ENCODE measurements at regions not wholly inside any gene's neighbourhood (a gene's known extent, or its start where the extent isn't known, plus 50 kb on each side); places are given as distances from the start of the nearest gene placed in this dataset.
"Not testable (repeated sequence)": the region's sequence is repeated elsewhere in the genome, so short reads cannot be mapped to it uniquely, and the experiment has no call there.

DNA sequence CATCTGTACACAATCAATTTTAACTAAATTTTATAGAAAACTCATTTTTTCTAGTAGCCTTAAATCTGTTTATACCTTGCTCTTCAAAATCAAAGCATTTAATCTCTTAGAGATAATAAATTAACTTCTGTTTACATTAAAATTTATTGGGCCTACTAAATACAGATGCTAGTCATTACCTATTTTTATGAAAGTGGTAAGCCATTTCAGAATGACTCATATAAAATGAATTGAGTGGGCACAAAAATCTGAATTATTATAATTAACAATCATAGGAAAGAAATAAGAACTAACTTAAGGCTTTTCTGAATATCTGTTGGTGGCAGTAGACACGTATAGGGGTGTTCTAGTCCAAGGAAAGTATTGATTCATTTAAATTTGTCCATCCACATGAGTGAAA, 157.9 kb downstream of the KCNJ2 start:
- DNase-seq, result no peak
- 68 to 83% (median 71%) methylated on average over 1 of the region's 1 CpG for WGBS, 5 donors
- TF ChIP-seq, protein P1, sequence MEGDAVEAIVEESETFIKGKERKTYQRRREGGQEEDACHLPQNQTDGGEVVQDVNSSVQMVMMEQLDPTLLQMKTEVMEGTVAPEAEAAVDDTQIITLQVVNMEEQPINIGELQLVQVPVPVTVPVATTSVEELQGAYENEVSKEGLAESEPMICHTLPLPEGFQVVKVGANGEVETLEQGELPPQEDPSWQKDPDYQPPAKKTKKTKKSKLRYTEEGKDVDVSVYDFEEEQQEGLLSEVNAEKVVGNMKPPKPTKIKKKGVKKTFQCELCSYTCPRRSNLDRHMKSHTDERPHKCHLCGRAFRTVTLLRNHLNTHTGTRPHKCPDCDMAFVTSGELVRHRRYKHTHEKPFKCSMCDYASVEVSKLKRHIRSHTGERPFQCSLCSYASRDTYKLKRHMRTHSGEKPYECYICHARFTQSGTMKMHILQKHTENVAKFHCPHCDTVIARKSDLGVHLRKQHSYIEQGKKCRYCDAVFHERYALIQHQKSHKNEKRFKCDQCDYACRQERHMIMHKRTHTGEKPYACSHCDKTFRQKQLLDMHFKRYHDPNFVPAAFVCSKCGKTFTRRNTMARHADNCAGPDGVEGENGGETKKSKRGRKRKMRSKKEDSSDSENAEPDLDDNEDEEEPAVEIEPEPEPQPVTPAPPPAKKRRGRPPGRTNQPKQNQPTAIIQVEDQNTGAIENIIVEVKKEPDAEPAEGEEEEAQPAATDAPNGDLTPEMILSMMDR (IDR thresholded peaks at IDR 0.05), result no peak
- TF ChIP-seq POLR2A (IDR thresholded peaks at IDR 0.05), result no peak
- no peak for TF ChIP-seq EP300 (IDR thresholded peaks at IDR 0.05)
- TF ChIP-seq POLR2AphosphoS5 (IDR thresholded peaks at IDR 0.05), result no peak
- Histone ChIP-seq H3K4me1 (peaks cover 0 to 11% (median 0%) of the 10 kb centered on the region in 4 donors), H3K9me3 (no peaks in the 10 kb centered on the region), H3K27me3 (no peaks in the 10 kb centered on the region), H3K4me3 (no peak overlapping the region), H3K27ac (no peak overlapping the region), H3K36me3 (no peaks in the 10 kb centered on the region)
- intact Hi-C loops (cut with DNase I; ENCODE audit: low total_unique reads), result no loop called here

- Histone ChIP-seq H3K4me3 (no peak overlapping the region), H3K4me1 (peaks cover 0 to 7% (median 0%) of the 10 kb centered on the region in 4 donors), H3K27me3 (no peaks in the 10 kb centered on the region), H3K9me3 (no peaks in the 10 kb centered on the region), H3K27ac (no peak overlapping the region), H3K36me3 (no peaks in the 10 kb centered on the region)
- intact Hi-C loops (cut with DNase I; ENCODE audit: low total_unique reads), result no loop called here
- TF ChIP-seq, protein P1 (IDR thresholded peaks at IDR 0.05), result no peak
- TF ChIP-seq POLR2AphosphoS5 (IDR thresholded peaks at IDR 0.05), result no peak
- no peak for TF ChIP-seq POLR2A (IDR thresholded peaks at IDR 0.05)
- 44 to 65% (median 50%) methylated on average over 10 of the region's 10 CpGs for WGBS, 5 donors
- DNase-seq, result no peak
Measured at GRCh38 chr17:70327723-70328122, 158.4 kb downstream of the KCNJ2 start.

DNA sequence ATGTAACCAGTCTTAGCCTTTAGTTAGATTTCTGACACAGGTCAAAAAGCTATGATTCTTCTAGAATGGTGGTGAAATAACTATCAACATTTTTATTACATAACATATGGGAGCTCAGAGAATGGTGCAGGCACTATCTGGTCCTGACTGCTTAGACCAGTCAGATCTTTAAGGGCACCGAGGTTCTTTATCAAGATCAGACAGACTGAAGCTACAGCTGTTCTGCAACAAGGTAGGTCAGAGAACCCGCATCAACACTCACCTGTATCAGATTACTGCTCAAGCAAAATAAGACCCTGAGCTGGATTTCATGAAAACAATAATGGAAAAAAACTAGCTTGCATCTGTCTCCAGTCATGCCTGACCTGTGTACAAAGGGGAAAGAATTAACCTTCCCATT, 160.4 kb downstream of the KCNJ2 start:
- Histone ChIP-seq H3K27me3 (no peaks in the 10 kb centered on the region), H3K4me1 (no peaks in the 10 kb centered on the region), H3K36me3 (no peaks in the 10 kb centered on the region), H3K27ac (no peak overlapping the region), H3K4me3 (no peak overlapping the region), H3K9me3 (no peaks in the 10 kb centered on the region)
- 73 to 87% (median 85%) methylated on average over 2 of the region's 2 CpGs for WGBS, 5 donors
- no peak for TF ChIP-seq POLR2AphosphoS5 (IDR thresholded peaks at IDR 0.05)
- no peak for TF ChIP-seq EP300 (IDR thresholded peaks at IDR 0.05)
- no peak for TF ChIP-seq POLR2A (IDR thresholded peaks at IDR 0.05)
- DNase-seq, result no peak
- intact Hi-C loops (cut with DNase I; ENCODE audit: low total_unique reads), result no loop called here

DNA sequence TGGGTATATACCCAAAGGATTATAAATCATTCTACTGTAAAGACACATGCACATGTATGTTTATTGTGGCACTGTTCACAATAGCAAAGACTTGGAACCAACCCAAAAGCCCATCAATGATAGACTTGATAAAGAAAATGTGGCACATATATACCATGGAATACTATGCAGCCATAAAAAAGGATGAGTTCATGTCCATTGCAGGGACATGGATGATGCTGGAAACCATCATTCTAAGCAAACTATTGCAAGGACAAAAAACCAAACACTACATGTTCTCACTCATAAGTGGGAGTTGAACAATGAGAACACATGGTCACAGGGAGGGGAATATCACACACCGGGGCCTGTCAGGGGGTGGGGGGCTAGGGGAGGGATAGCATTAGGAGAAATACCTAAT, 161.7 kb downstream of the KCNJ2 start:
- 94 to 100% (median 95%) methylated on average over 1 of the region's 1 CpG for whole genome bisulfite sequencing, 5 donors
- H3K27me3 ChIP-seq; H3K27ac ChIP-seq; H3K36me3 ChIP-seq; H3K4me1 ChIP-seq; H3K9me3 ChIP-seq; intact Hi-C loops (cut with DNase I; ENCODE audit: low total_unique reads); H3K4me3 ChIP-seq; DNase-seq: not testable (repeated sequence)

GRCh38 chr17:70332356-70333210, 163.3 kb downstream of the KCNJ2 start:
- intact Hi-C loops (cut with DNase I; ENCODE audit: low total_unique reads), result no loop called here
- Histone ChIP-seq H3K36me3 (no peaks in the 10 kb centered on the region), H3K4me1 (no peaks in the 10 kb centered on the region), H3K27me3 (no peaks in the 10 kb centered on the region), H3K9me3 (no peaks in the 10 kb centered on the region), H3K27ac (no peak overlapping the region), H3K4me3 (no peak overlapping the region)
- DNase-seq, result peak in 1 of 2 donors; percentile 16
- TF ChIP-seq POLR2A (IDR thresholded peaks at IDR 0.05), result no peak
- TF ChIP-seq POLR2AphosphoS5 (IDR thresholded peaks at IDR 0.05), result no peak
- TF ChIP-seq EP300 (IDR thresholded peaks at IDR 0.05), result no peak
- TF ChIP-seq, protein P1 (IDR thresholded peaks at IDR 0.05), result no peak
- WGBS, 5 donors, result 41 to 57% (median 46%) methylated on average over 6 of the region's 6 CpGs

Data from stomach (tissue), 8 donors.